Stimulated activated CD4-positive, alpha-beta T cell treated with anti-CD3 and anti-CD28 coated beads, TNF-alpha, amount 100 ng/mL, for 48 hours (primary cell): ENCODE measurements at regions not wholly inside any gene's neighbourhood (a gene's known extent, or its start where the extent isn't known, plus 50 kb on each side); places are given as distances from the start of the nearest gene placed in this dataset.
"Not testable (repeated sequence)": the region's sequence is repeated elsewhere in the genome, so short reads cannot be mapped to it uniquely, and the experiment has no call there.

Experiments used
- DNase-seq, 3 donors: peaks; one replicate each; pipeline ENCODE4 v3.0.0-alpha.2; 2020; ENCODE audit warnings: low read depth in 3 of 3

DNA sequence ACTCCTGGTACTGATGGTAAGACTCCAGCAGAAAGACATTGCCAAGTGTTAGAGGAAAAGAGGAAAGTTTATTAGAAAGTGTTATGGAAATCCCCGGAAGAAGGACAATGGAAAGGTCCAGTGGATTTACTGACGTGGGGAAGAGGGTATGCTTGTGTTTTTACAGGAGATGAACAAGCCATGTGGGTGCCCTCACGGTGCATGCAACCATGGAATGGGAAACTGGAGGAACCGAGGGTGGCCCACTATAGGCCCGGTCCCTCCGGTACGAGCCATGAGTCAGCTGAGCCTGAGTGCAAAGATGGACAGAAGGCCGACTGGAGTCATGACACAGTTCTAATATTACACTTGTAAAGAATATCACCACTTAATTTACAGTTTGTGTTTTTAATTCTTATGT lies 123.3 kb upstream of the ZCCHC13 start:
- DNase-seq: no peak

- DNase-seq: no peak
These were observed 124.0 kb upstream of the ZCCHC13 start for GRCh38 chrX:74179990-74180389.

DNA sequence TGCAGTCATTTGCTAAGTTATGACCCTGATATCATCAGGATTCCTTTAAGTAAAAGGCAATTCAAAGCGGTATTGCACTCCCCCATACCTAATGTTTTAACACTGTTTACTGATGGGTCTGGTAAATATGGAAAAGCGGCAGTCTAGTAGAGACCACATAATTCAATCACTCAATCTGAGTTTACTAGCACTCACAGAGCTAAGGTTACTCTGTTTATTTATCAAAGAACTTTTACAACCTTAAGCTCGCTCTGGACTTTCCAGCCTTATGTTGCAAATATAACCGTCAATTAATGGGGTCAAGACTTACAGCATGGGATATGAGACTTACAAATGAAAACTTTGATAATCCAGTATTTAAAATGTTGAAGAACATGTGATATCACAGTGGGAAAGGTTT lies 124.5 kb upstream of the ZCCHC13 start:
- no peak for DNase-seq

GRCh38 chrX:74179071-74179470 lies 124.9 kb upstream of the ZCCHC13 start:
- no peak for DNase-seq

DNA sequence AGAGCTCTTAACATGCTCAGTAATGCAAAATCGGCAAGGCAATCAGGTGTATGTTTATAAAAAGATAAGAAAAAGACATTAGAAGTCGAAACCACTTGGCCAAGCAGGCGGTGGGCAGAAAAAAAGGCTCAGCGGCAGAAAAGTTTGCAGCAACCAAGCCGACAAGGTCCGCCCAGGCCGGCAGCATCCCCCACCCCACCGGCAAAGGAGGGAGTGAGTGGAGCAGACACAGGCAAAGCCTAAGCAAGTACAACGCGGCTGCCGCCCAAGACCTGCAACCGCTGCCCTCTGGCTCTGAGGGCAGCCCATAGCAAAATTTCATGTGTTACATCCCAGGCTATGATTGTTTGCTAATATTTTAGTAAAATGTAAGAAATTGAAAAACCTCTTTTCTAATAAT lies 125.4 kb upstream of the ZCCHC13 start:
- DNase-seq: no peak

- DNase-seq: no peak
These were observed 132.5 kb upstream of the ZCCHC13 start for GRCh38 chrX:74171465-74171864.

- no peak for DNase-seq
These were observed 141.8 kb upstream of the ZCCHC13 start for GRCh38 chrX:74162199-74162598.

- no peak for DNase-seq
These were observed 143.2 kb upstream of the ZCCHC13 start for GRCh38 chrX:74160816-74161215.

DNA sequence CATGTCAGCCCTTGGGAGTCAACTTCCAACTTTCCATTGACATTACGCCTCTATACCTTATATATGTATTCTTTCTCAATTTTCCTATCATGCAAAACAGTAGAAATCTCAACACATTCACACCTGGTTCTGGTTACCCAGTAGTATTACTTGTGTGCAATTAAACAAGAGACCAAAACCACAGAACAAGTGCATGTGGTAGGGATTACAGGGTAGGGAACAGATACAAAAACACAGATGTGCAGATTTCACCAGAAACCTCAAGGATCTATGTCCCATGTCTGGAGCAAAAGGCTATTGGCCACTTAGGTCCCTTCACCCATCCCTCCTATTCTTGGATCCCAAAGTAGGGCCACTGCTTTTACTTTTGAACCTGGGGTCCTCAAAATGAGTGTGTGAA lies 143.6 kb upstream of the ZCCHC13 start:
- DNase-seq: no peak

- no peak for DNase-seq
These were observed 156.5 kb upstream of the ZCCHC13 start for GRCh38 chrX:74147439-74147838.

DNA sequence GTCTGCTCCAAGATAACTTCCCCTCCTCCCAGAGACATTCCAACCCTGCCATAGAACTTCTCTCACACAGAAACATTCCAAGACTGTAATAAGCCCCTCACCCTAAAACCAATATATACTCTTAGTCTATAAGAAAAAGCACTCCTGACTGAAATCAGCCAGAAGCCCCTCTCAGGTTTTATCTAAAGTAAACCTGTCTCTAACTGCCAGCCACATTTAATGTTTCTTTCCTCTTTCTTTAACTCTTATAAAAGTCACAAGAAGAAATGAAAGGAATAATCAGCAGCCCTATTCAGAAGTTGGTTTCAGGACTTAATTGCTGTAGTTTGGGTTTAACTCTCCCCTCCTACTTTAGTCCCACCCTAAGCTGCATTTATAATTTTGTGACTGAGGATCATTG lies 165.0 kb upstream of the ZCCHC13 start:
- DNase-seq: no peak

GRCh38 chrX:74133156-74133796 lies 170.7 kb upstream of the ZCCHC13 start:
- peak in 1 of 3 donors; percentile 19 for DNase-seq

DNA sequence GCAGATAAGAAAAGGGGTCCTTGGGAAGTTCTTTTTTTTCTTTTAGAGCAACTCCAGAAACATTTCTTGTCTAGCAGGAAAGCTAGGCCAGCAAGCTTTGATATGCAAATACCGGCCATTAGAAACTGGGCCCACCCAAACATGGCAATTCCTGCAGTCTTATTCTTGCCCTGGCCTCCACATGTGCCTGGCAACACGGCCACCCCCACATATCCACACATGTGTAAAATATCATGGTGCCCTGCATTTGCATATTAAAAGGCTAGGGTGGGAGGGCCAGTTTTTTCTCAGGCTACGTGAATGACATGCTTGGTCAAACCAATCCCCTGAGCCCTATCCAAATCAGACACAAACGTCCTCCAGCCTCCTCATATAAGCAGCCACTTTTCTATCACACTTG lies 171.7 kb upstream of the ZCCHC13 start:
- DNase-seq: no peak

DNA sequence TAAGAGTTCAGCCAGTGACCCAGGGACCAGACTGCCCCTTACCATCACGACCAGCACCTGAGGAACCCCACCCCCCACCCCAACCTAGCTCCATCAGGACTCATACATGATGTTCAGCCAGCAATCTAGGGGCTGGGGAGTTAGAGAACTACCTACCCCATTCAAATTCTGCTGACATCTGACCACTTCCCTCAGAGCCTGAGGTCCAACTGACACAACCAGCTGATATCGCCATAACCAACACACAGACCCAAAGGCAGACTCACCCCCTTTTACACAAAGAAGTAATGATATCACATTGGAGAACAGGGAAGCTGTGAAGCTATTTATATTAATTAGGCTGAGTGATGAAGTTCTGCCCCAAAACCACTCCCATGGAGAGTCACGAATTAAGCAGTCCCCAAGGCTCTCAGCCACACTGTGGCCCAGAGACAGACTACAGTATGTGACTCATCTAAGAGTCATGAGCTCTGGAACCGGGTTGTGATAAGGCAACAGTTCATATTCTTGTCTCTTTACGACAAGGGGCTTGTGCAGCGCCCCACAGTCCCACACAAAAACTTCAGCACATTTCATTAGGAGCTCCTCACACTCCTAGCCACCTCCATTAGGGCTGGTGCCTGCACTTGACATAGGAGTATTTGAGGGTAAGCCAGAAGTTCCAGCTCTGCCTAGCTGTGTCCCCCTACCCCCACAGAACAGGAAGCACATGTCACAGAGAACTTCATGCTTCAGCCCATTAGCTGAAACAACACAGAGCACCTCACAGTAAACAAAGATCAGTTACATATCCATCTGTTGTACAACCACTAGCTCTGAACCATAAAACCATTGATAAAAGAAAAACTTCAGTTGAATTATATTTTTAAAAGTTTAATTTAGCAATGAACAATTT lies 184.7 kb upstream of the ZCCHC13 start:
- DNase-seq: no peak

GRCh38 chrX:74117962-74118902 lies 185.7 kb upstream of the ZCCHC13 start:
- no peak for DNase-seq

- DNase-seq: no peak
These were observed 192.7 kb upstream of the ZCCHC13 start for GRCh38 chrX:74111245-74111644.

DNA sequence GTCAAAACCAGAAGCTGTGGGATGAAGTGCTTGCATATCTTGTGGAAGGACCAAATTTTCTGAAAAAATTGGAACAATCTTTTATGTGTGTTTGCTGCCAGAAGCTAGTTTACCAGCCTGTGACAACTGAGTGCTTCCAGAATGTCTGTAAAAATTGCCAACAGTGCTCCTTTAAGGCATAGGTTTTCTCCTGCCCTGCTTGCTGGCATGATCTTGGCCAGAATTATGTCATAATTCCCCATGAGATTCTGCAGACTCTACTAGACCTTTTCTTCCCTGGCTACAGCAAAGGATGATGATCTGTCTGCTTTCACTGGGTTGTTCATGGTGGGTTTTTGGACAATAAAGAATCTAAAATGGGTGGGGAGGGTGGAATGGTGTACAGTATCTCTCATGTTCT lies 196.3 kb upstream of the ZCCHC13 start:
- DNase-seq: no peak

GRCh38 chrX:74104356-74105015 lies 199.5 kb upstream of the ZCCHC13 start:
- DNase-seq: no peak

GRCh38 chrX:74098407-74098806 lies 205.6 kb upstream of the ZCCHC13 start:
- not testable (repeated sequence) for DNase-seq

GRCh38 chrX:74090049-74090448 lies 213.9 kb upstream of the ZCCHC13 start:
- DNase-seq: no peak

GRCh38 chrX:74085642-74086236 lies 218.2 kb upstream of the ZCCHC13 start:
- DNase-seq: no peak
